ENCODE measurements at regions not wholly inside any gene's neighbourhood (a gene's known extent, or its start where the extent isn't known, plus 50 kb on each side); places are given as distances from the start of the nearest gene placed in this dataset.
"Not testable (repeated sequence)": the region's sequence is repeated elsewhere in the genome, so short reads cannot be mapped to it uniquely, and the experiment has no call there.

- TF ChIP-seq FOXK2 (IDR thresholded peaks at IDR 0.05), result no peak
- TF ChIP-seq PKNOX1 (IDR thresholded peaks at IDR 0.05), result no peak
- no peak for TF ChIP-seq ARNT (IDR thresholded peaks at IDR 0.05)
- TF ChIP-seq L3MBTL2 (conservative IDR thresholded peaks at IDR 0.05), result no peak
- no peak for TF ChIP-seq BHLHE40 (IDR thresholded peaks at IDR 0.05; ENCODE audit: borderline replicate concordance)
- no peak for TF ChIP-seq SP1 (IDR thresholded peaks at IDR 0.05)
- POLR2A ChIA-PET, result no interaction called here
- no peak for DNase-seq (ENCODE audit: extremely low spot score)
- CTCF ChIA-PET, result no interaction called here
Measured at GRCh38 chr7:119010635-119011034, 786.1 kb downstream of the ANKRD7 start.

DNA sequence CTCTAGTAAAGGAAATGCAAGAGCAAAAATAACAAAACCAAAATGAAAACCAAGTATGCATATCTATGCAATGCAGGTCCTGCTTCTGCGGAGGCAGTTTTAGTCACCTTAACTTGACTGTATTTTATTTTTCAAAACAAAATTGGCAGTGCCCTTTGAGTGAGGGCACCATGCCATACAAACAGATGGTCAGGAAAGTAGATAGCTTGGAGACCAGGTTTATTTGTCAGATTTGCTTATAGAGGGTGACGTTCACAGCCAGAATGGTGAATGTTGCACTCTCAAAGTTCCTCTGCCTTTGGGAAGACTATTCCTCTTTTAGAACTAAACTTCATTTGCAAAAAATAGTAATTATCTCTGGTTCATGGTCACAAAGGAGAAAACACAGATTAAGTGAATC, 801.9 kb downstream of the ANKRD7 start:
- TF ChIP-seq HDGF (IDR thresholded peaks at IDR 0.05; ENCODE audit: borderline replicate concordance) (no peak), FOXA1 (IDR thresholded peaks at IDR 0.05) (no peak), BHLHE40 (IDR thresholded peaks at IDR 0.05; ENCODE audit: borderline replicate concordance) (no peak), SP1 (IDR thresholded peaks at IDR 0.05) (no peak)
- no peak for DNase-seq (ENCODE audit: extremely low spot score)
- ChIA-PET POLR2A (no interaction called here), CTCF (no interaction called here)

DNA sequence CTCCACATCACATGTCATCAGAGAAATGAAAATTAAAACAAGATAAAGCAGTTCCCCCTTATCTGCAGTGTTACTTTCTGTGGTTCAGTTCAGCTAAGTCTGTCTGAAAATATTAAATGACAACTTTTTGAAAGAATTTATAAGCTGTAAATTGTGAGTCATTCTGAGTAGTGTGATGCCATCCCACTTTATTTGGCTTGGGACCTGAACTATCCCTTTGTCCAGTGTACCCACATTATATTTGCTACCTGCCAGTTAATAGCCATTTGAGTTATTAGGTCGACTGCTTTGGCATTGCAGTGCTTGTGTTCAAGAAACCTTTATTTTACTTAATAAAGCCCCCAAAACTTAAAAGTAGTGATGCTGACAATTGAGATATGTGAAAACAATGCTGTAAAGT, 804.2 kb downstream of the ANKRD7 start:
- TF ChIP-seq ELF4 (IDR thresholded peaks at IDR 0.05) (no peak), SP1 (IDR thresholded peaks at IDR 0.05) (no peak), HDGF (IDR thresholded peaks at IDR 0.05; ENCODE audit: borderline replicate concordance) (no peak), BHLHE40 (IDR thresholded peaks at IDR 0.05; ENCODE audit: borderline replicate concordance) (no peak), ARNT (IDR thresholded peaks at IDR 0.05) (no peak)
- POLR2A ChIA-PET, result no interaction called here
- no peak for DNase-seq (ENCODE audit: extremely low spot score)
- CTCF ChIA-PET, result no interaction called here

DNA sequence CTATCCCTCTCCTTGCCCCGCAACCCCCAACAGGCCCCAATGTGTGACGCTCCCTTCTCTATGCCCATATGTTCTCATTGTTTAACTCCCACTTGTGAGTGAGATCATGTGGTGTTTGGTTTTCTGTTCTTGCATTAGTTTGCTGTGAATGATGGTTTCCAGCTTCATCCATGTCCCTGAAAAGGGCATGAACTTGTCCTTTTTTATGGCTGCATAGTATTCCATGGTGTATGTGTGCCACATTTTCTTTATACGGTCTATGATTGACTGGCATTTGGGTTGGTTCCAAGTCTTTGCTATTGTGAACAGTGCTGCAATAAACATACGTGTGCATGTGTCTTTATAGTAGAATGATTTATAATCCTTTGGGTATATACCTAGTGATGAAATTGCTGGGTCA, 807.6 kb downstream of the ANKRD7 start:
- DNase-seq (ENCODE audit: extremely low spot score); POLR2A ChIA-PET; CTCF ChIA-PET: not testable (repeated sequence)

GRCh38 chr7:119033641-119034040, 809.1 kb downstream of the ANKRD7 start:
- TF ChIP-seq FOXM1 (IDR thresholded peaks at IDR 0.05; ENCODE audit: borderline replicate concordance), result no peak
- TF ChIP-seq ELF4 (IDR thresholded peaks at IDR 0.05), result no peak
- TF ChIP-seq BHLHE40 (IDR thresholded peaks at IDR 0.05; ENCODE audit: borderline replicate concordance), result no peak
- no peak for TF ChIP-seq HDGF (IDR thresholded peaks at IDR 0.05; ENCODE audit: borderline replicate concordance)
- no peak for TF ChIP-seq ZNF384 (IDR thresholded peaks at IDR 0.05)
- TF ChIP-seq SUZ12 (IDR thresholded peaks at IDR 0.05), result no peak
- TF ChIP-seq NFRKB (IDR thresholded peaks at IDR 0.05), result no peak
- no peak for TF ChIP-seq PKNOX1 (IDR thresholded peaks at IDR 0.05)
- no peak for TF ChIP-seq FOXA1 (IDR thresholded peaks at IDR 0.05)
- no peak for TF ChIP-seq CTBP1 (IDR thresholded peaks at IDR 0.05; ENCODE audit: borderline replicate concordance)
- no peak for TF ChIP-seq LEF1 (IDR thresholded peaks at IDR 0.05; ENCODE audit: borderline replicate concordance)
- TF ChIP-seq SP1 (IDR thresholded peaks at IDR 0.05), result no peak
- no peak for TF ChIP-seq TARDBP (IDR thresholded peaks at IDR 0.05)
- no peak for TF ChIP-seq L3MBTL2 (conservative IDR thresholded peaks at IDR 0.05)
- TF ChIP-seq FOXK2 (IDR thresholded peaks at IDR 0.05), result no peak
- no peak for TF ChIP-seq ARNT (IDR thresholded peaks at IDR 0.05)
- no peak for DNase-seq (ENCODE audit: extremely low spot score)
- ChIA-PET CTCF (no interaction called here), POLR2A (no interaction called here)

DNA sequence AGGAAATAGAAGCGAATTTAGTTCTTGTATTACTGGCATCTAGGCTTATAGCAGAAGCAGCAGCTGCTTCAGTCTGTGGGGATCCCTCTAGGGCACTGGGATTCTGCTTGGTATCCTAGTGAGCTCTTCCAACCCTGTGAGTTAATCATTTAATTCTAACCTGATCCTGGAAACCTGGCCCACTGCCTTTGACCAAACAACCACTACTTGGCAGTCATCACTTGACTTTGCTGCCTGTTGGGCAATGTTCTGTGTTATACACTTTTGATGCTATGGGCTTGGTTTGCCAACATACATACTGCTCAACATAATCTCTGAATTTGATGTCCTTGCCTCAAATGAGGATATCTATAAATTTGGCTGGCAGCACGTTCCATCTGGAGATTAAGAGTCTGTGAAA, 813.4 kb downstream of the ANKRD7 start:
- CTCF ChIA-PET, result no interaction called here
- TF ChIP-seq SP1 (IDR thresholded peaks at IDR 0.05) (no peak), CTBP1 (IDR thresholded peaks at IDR 0.05; ENCODE audit: borderline replicate concordance) (no peak), L3MBTL2 (conservative IDR thresholded peaks at IDR 0.05) (no peak), FOXA1 (IDR thresholded peaks at IDR 0.05) (no peak), ELF4 (IDR thresholded peaks at IDR 0.05) (no peak), FOXK2 (IDR thresholded peaks at IDR 0.05) (no peak), TARDBP (IDR thresholded peaks at IDR 0.05) (no peak), FOXM1 (IDR thresholded peaks at IDR 0.05; ENCODE audit: borderline replicate concordance) (no peak), SUZ12 (IDR thresholded peaks at IDR 0.05) (no peak), HDGF (IDR thresholded peaks at IDR 0.05; ENCODE audit: borderline replicate concordance) (no peak), PKNOX1 (IDR thresholded peaks at IDR 0.05) (no peak), LEF1 (IDR thresholded peaks at IDR 0.05; ENCODE audit: borderline replicate concordance) (no peak), NFRKB (IDR thresholded peaks at IDR 0.05) (no peak), ARNT (IDR thresholded peaks at IDR 0.05) (no peak), ZNF384 (IDR thresholded peaks at IDR 0.05) (no peak), BHLHE40 (IDR thresholded peaks at IDR 0.05; ENCODE audit: borderline replicate concordance) (no peak)
- POLR2A ChIA-PET, result no interaction called here
- no peak for DNase-seq (ENCODE audit: extremely low spot score)

- ChIA-PET POLR2A (interaction anchor here (0.6 kb wide), 1 partner anchor 868 kb away, joined by 3 read pairs; no protein-coding TSS in a partner anchor), CTCF (no interaction called here)
- TF ChIP-seq TARDBP (IDR thresholded peaks at IDR 0.05), result no peak
- no peak for TF ChIP-seq ELF4 (IDR thresholded peaks at IDR 0.05)
- no peak for TF ChIP-seq SUZ12 (IDR thresholded peaks at IDR 0.05)
- no peak for TF ChIP-seq SP1 (IDR thresholded peaks at IDR 0.05)
- no peak for TF ChIP-seq FOXK2 (IDR thresholded peaks at IDR 0.05)
- TF ChIP-seq PKNOX1 (IDR thresholded peaks at IDR 0.05), result no peak
- TF ChIP-seq FOXM1 (IDR thresholded peaks at IDR 0.05; ENCODE audit: borderline replicate concordance), result no peak
- TF ChIP-seq BHLHE40 (IDR thresholded peaks at IDR 0.05; ENCODE audit: borderline replicate concordance), result no peak
- no peak for TF ChIP-seq L3MBTL2 (conservative IDR thresholded peaks at IDR 0.05)
- TF ChIP-seq ZNF384 (IDR thresholded peaks at IDR 0.05), result no peak
- TF ChIP-seq FOXA1 (IDR thresholded peaks at IDR 0.05), result no peak
- no peak for TF ChIP-seq NFRKB (IDR thresholded peaks at IDR 0.05)
- TF ChIP-seq ARNT (IDR thresholded peaks at IDR 0.05), result no peak
- no peak for TF ChIP-seq HDGF (IDR thresholded peaks at IDR 0.05; ENCODE audit: borderline replicate concordance)
- no peak for TF ChIP-seq CTBP1 (IDR thresholded peaks at IDR 0.05; ENCODE audit: borderline replicate concordance)
- no peak for TF ChIP-seq LEF1 (IDR thresholded peaks at IDR 0.05; ENCODE audit: borderline replicate concordance)
- no peak for DNase-seq (ENCODE audit: extremely low spot score)
Measured at GRCh38 chr7:119046068-119046467, 821.6 kb downstream of the ANKRD7 start.
